ENCODE measurements at regions not wholly inside any gene's neighbourhood (a gene's known extent, or its start where the extent isn't known, plus 50 kb on each side); places are given as distances from the start of the nearest gene placed in this dataset.
"Not testable (repeated sequence)": the region's sequence is repeated elsewhere in the genome, so short reads cannot be mapped to it uniquely, and the experiment has no call there.

DNA sequence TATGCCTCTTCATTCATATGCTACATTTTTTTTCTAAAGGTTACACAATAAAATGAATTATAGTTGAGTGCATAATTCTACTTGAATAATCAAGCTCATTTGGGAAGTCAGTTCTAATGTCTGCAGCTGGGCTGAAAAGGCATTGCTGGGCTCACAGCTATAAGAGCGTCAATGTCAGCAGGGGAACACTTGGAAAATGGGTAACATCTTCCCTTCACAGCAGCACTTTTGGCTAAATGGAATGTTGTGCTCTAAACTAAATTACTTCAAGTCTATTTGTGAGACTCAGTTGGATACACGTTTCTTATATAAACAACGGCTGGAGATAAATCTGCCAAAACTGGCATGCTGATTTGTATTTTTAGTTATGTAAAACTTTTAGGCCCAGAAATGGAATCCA, 357.8 kb downstream of the TBL1XR1 start:
- no peak for DNase-seq (ENCODE audit: extremely low spot score)
- no peak for TF ChIP-seq CTCF (IDR thresholded peaks at IDR 0.05; ENCODE audit: control extremely low read depth, extremely low read depth, low read depth, missing control alignments)
- ChIA-PET POLR2A (no interaction called here), CTCF (interaction anchor here (1.4 kb wide), 1 partner anchor 34 kb away, joined by 4 read pairs; no protein-coding TSS in a partner anchor)

GRCh38 chr3:176827244-176827643, 370.0 kb downstream of the TBL1XR1 start:
- DNase-seq (ENCODE audit: extremely low spot score); CTCF ChIA-PET; POLR2A ChIA-PET: not testable (repeated sequence)

- no peak for TF ChIP-seq CTCF (IDR thresholded peaks at IDR 0.05; ENCODE audit: control extremely low read depth, extremely low read depth, low read depth, missing control alignments)
- ChIA-PET CTCF (no interaction called here), POLR2A (no interaction called here)
- DNase-seq (ENCODE audit: extremely low spot score), result no peak
Measured at GRCh38 chr3:176824811-176825210, 372.5 kb downstream of the TBL1XR1 start.

GRCh38 chr3:176820764-176821163, 376.5 kb downstream of the TBL1XR1 start:
- CTCF ChIA-PET, result no interaction called here

GRCh38 chr3:176816937-176817336, 380.3 kb downstream of the TBL1XR1 start:
- DNase-seq (ENCODE audit: extremely low spot score), result no peak
- CTCF ChIA-PET, result interaction anchor here (0.9 to 1.5 kb wide), 2 partner anchors 56 to 823 kb away, joined by 3 read pairs; no protein-coding TSS in a partner anchor
- TF ChIP-seq CTCF (IDR thresholded peaks at IDR 0.05; ENCODE audit: control extremely low read depth, extremely low read depth, low read depth, missing control alignments), result no peak
- POLR2A ChIA-PET, result no interaction called here

More at GRCh38 chr3:176820764-176821163, 376.5 kb downstream of the TBL1XR1 start:
- POLR2A ChIA-PET, result no interaction called here
- no peak for TF ChIP-seq CTCF (IDR thresholded peaks at IDR 0.05; ENCODE audit: control extremely low read depth, extremely low read depth, low read depth, missing control alignments)
- no peak for DNase-seq (ENCODE audit: extremely low spot score)

DNA sequence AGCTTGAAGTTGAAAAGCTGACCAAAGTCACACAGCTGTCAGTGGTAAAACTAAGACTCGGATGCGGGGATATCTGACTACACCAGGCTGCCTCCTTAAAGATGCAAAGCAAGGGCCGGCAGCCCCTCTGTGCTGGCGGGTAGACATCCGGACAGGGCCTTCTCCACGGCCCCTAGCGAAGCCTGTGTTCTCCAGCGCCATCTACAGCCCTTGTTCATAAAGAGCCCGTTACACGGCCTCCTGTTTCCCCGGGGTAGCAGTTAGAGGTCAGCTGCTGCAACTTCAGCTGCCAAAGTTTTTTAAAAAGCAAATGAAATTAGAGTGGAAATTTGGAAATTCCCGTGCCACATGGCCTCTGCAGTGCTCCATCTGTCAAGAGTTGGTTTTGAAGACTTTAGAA, 383.0 kb downstream of the TBL1XR1 start:
- peak; percentile 50 for TF ChIP-seq CTCF (IDR thresholded peaks at IDR 0.05; ENCODE audit: control extremely low read depth, extremely low read depth, low read depth, missing control alignments)
- CTCF ChIA-PET, result interaction anchor here (1.9 kb wide), 2 partner anchors 9 to 15 kb away, joined by 5 to 12 read pairs; no protein-coding TSS in a partner anchor
- POLR2A ChIA-PET, result no interaction called here
- peak; percentile 50 for DNase-seq (ENCODE audit: extremely low spot score)

- ChIA-PET CTCF (no interaction called here), POLR2A (no interaction called here)
- TF ChIP-seq CTCF (IDR thresholded peaks at IDR 0.05; ENCODE audit: control extremely low read depth, extremely low read depth, low read depth, missing control alignments), result no peak
- DNase-seq (ENCODE audit: extremely low spot score), result no peak
Measured at GRCh38 chr3:176807938-176808337, 389.3 kb downstream of the TBL1XR1 start.
